IMR-90 (cell line): ENCODE measurements at regions not wholly inside any gene's neighbourhood (a gene's known extent, or its start where the extent isn't known, plus 50 kb on each side); places are given as distances from the start of the nearest gene placed in this dataset.

Source experiments
- ATAC-seq: fragments of 200-7000 bp; cut with Tn5 transposase; 2 replicates; pipeline ENCODE4 v1.9.1; 2020; ENCODE audit warnings: low read depth, mild to moderate bottlenecking, moderate library complexity
- BruUV-seq: library from RNA; stranded (reverse); fragments of 400-500 nt; replicated peaks from 2 replicates; lab custom pipeline; 2021; lab: Mats Ljungman, UMichigan
- CTCF ChIA-PET: fragments of 300-600 bp; formaldehyde crosslinking; extraction: SDS; loops from one replicate; lab custom pipeline; 2021; ENCODE audit warnings: antibody characterized with exemption; lab: Yijun Ruan, JAX
- POLR2A ChIA-PET: fragments of 300-600 bp; sonication (Branson Sonifier 250); formaldehyde crosslinking; loops from one replicate; lab custom pipeline; 2022; ENCODE audit warnings: antibody characterized with exemption; ENCODE audit not compliant: unreplicated experiment; lab: Charles Lee
- DNase-seq: peaks from one replicate; pipeline ENCODE4 v3.0.0; 2013
- H2AFZ ChIP-seq: replicated peaks from 2 replicates; pipeline ENCODE3; 2013; ENCODE audit warnings: low read length, mild to moderate bottlenecking; ENCODE audit not compliant: poor library complexity
- H2AK5ac ChIP-seq: 2 replicates; pipeline ENCODE4 v1.6.1; 2013; ENCODE audit warnings: low read depth, low read length, inconsistent platforms
- H2AK9ac ChIP-seq: replicated peaks from 2 replicates; pipeline ENCODE3; 2013; ENCODE audit warnings: mild to moderate bottlenecking, low read depth, low read length, moderate library complexity; ENCODE audit not compliant: poor library complexity
- H2BK120ac ChIP-seq: 2 replicates; pipeline ENCODE4 v1.6.1; 2013; ENCODE audit warnings: low read depth, low read length, inconsistent platforms
- H2BK15ac ChIP-seq: 3 replicates; pipeline ENCODE4 v1.6.1; 2013; ENCODE audit warnings: low read depth, low read length, inconsistent platforms
- H2BK20ac ChIP-seq: 2 replicates; pipeline ENCODE4 v1.6.1; 2013; ENCODE audit warnings: low read depth, mild to moderate bottlenecking, inconsistent platforms, low read length, moderate library complexity
- H2BK5ac ChIP-seq: 2 replicates; pipeline ENCODE4 v1.6.1; 2013; ENCODE audit warnings: mild to moderate bottlenecking, low read depth, low read length, inconsistent platforms; ENCODE audit not compliant: poor library complexity, severe bottlenecking
- H3K14ac ChIP-seq: replicated peaks from 2 replicates; pipeline ENCODE4 v1.6.1; 2013; ENCODE audit warnings: low read depth, low read length, inconsistent platforms
- H3K18ac ChIP-seq: 2 replicates; pipeline ENCODE4 v1.6.1; 2013; ENCODE audit warnings: low read depth, low read length, control low read depth
- H3K23ac ChIP-seq: 2 replicates; pipeline ENCODE4 v1.6.1; 2013; ENCODE audit warnings: low read depth, low read length, inconsistent platforms
- H3K27ac ChIP-seq: 2 replicates; pipeline ENCODE4 v1.5.1; 2013; ENCODE audit warnings: mild to moderate bottlenecking, control low read depth, low read length; ENCODE audit not compliant: insufficient read depth
- H3K27me3 ChIP-seq: 2 replicates; pipeline ENCODE4 v1.6.1; 2013; ENCODE audit warnings: low read length; ENCODE audit not compliant: control insufficient read depth, insufficient read depth
- H3K36me3 ChIP-seq: 2 replicates; pipeline ENCODE4 v1.6.1; 2013; ENCODE audit warnings: low read length, mixed read lengths; ENCODE audit not compliant: control insufficient read depth, insufficient read depth
- H3K4ac ChIP-seq: 2 replicates; pipeline ENCODE4 v1.6.1; 2013; ENCODE audit warnings: low read depth, low read length, inconsistent platforms
- H3K4me1 ChIP-seq: 2 replicates; pipeline ENCODE4 v1.6.1; 2013; ENCODE audit warnings: low read length, mixed read lengths; ENCODE audit not compliant: control insufficient read depth, insufficient read depth
- H3K4me2 ChIP-seq: 2 replicates; pipeline ENCODE4 v1.6.1; 2013; ENCODE audit warnings: low read depth, mild to moderate bottlenecking, control low read depth, low read length, moderate library complexity
- H3K4me3 ChIP-seq: 2 replicates; pipeline ENCODE4 v1.5.1; 2013; ENCODE audit warnings: low read depth, mild to moderate bottlenecking, control low read depth, low read length, moderate library complexity; ENCODE audit not compliant: insufficient read depth
- H3K56ac ChIP-seq: 2 replicates; pipeline ENCODE4 v1.6.1; 2013; ENCODE audit warnings: low read length, inconsistent platforms; ENCODE audit not compliant: insufficient read depth; ENCODE audit errors: extremely low read depth
- H3K79me1 ChIP-seq, 2 experiments: 2 replicates each; pipeline ENCODE4 v1.6.1; 2013; ENCODE audit warnings: low read length in 2 of 2, inconsistent platforms in 1 of 2, low read depth in 1 of 2
- H3K9ac ChIP-seq: 2 replicates; pipeline ENCODE4 v1.6.1; 2013; ENCODE audit warnings: low read depth, low read length, control low read depth
- H3K9me1 ChIP-seq: 2 replicates; pipeline ENCODE4 v1.6.1; 2013; ENCODE audit warnings: low read length, inconsistent platforms; ENCODE audit not compliant: insufficient read depth
- H3K9me3 ChIP-seq: 2 replicates; pipeline ENCODE4 v1.6.1; 2013; ENCODE audit warnings: low read length; ENCODE audit not compliant: control insufficient read depth, insufficient read depth
- H4K20me1 ChIP-seq: 2 replicates; pipeline ENCODE4 v1.6.1; 2013; ENCODE audit warnings: low read length, inconsistent platforms; ENCODE audit not compliant: insufficient read depth
- H4K5ac ChIP-seq: 2 replicates; pipeline ENCODE4 v1.6.1; 2013; ENCODE audit warnings: mild to moderate bottlenecking, low read depth, low read length, control low read depth
- H4K8ac ChIP-seq, 2 experiments: 2 replicates each; pipeline ENCODE4 v1.6.1; 2013; ENCODE audit warnings: low read depth in 2 of 2, low read length in 2 of 2, control low read depth in 1 of 2, inconsistent platforms in 1 of 2
- H4K91ac ChIP-seq: 2 replicates; pipeline ENCODE4 v1.6.1; 2013; ENCODE audit warnings: low read depth, low read length, inconsistent platforms; ENCODE audit not compliant: insufficient read depth
- BHLHE40 ChIP-seq: fragments of 150-350 bp; IDR thresholded peaks from 2 replicates; pipeline ENCODE4 v1.6.1; 2016; ENCODE audit warnings: mild to moderate bottlenecking, low read depth, low read length
- CEBPB ChIP-seq: IDR thresholded peaks from 2 replicates; pipeline ENCODE4 v1.6.1; 2012; ENCODE audit warnings: low read depth, low read length, improper control_type of control experiment
- CHD1 ChIP-seq: IDR thresholded peaks from 2 replicates; pipeline ENCODE4 v1.6.1; 2012; ENCODE audit warnings: low read depth, low read length, improper control_type of control experiment
- FOS ChIP-seq: fragments of 150-350 bp; IDR thresholded peaks from 2 replicates; pipeline ENCODE4 v1.6.1; 2016; ENCODE audit warnings: low read depth, low read length
- MAFK ChIP-seq: IDR thresholded peaks from 2 replicates; pipeline ENCODE4 v1.6.1; 2012; ENCODE audit warnings: low read depth, low read length, improper control_type of control experiment
- MAZ ChIP-seq: IDR thresholded peaks from 2 replicates; pipeline ENCODE4 v1.6.1; 2012; ENCODE audit warnings: low read depth, mild to moderate bottlenecking, low read length, improper control_type of control experiment, moderate library complexity, borderline replicate concordance
- MXI1 ChIP-seq: IDR thresholded peaks from 2 replicates; pipeline ENCODE4 v1.6.1; 2012; ENCODE audit warnings: low read depth, mild to moderate bottlenecking, low read length, moderate library complexity, borderline replicate concordance
- NFE2L2 ChIP-seq: fragments of 150-350 bp; IDR thresholded peaks from 2 replicates; pipeline ENCODE4 v1.6.1; 2016; ENCODE audit warnings: low read depth, mild to moderate bottlenecking, low read length
- POLR2A ChIP-seq: IDR thresholded peaks from 2 replicates; pipeline ENCODE4 v1.6.1; 2012; ENCODE audit warnings: mild to moderate bottlenecking, low read depth, low read length
- RAD21 ChIP-seq: IDR thresholded peaks from 2 replicates; pipeline ENCODE4 v1.6.1; 2012; ENCODE audit warnings: low read length, improper control_type of control experiment
- RCOR1 ChIP-seq: IDR thresholded peaks from 2 replicates; pipeline ENCODE4 v1.6.1; 2012; ENCODE audit warnings: mild to moderate bottlenecking, low read length, improper control_type of control experiment; ENCODE audit not compliant: insufficient replicate concordance
- RFX5 ChIP-seq: IDR thresholded peaks from 2 replicates; pipeline ENCODE4 v1.8.0; 2012; ENCODE audit warnings: low read depth, mild to moderate bottlenecking, low read length, moderate library complexity
- SMC3 ChIP-seq: fragments of 150-350 bp; IDR thresholded peaks from 2 replicates; pipeline ENCODE4 v1.6.1; 2016; ENCODE audit warnings: low read depth, mild to moderate bottlenecking, antibody characterized with exemption, low read length, moderate library complexity
- WGBS, 2 experiments: methylation state at CpG; one replicate each; pipeline versions ENCODE4 v1.1.5 to v1.1.7; 2013; ENCODE audit warnings: missing lambda C conversion rate in 2 of 2; ENCODE audit not compliant: insufficient read length in 1 of 2; ENCODE audit errors: extremely low coverage in 2 of 2; 5-methylcytosine and 5-hydroxymethylcytosine counted together
- dilution Hi-C: fragments of 300-500 bp; cut with HindIII; formaldehyde crosslinking; loops from one replicate; pipeline ENCODE4 v1.14.3; 2018; ENCODE audit warnings: low sequenced_read_pairs; ENCODE audit not compliant: unreplicated experiment
- in situ Hi-C: fragments of 300-500 bp; cut with MboI; formaldehyde crosslinking; loops from 3 replicates; pipeline ENCODE4 v1.14.3; 2019; ENCODE audit warnings: low sequenced_read_pairs, inconsistent platforms, mixed read lengths
- intact Hi-C: fragments of 100-400 bp; cut with micrococcal nuclease; formaldehyde crosslinking; loops from 2 replicates; pipeline ENCODE4 v1.10.0; 2022
- TF ChIP-seq, protein P1 (sequence below): conservative IDR thresholded peaks from 2 replicates; pipeline ENCODE4 v1.5.1; 2012; ENCODE audit warnings: mild to moderate bottlenecking, low read depth, low read length, improper control_type of control experiment
- TF ChIP-seq, protein P2 (sequence below): fragments of 150-350 bp; IDR thresholded peaks from 2 replicates; pipeline ENCODE4 v1.6.1; 2017; ENCODE audit warnings: mild to moderate bottlenecking, antibody characterized with exemption, low read length, low read depth
- TF ChIP-seq, protein P3 (sequence below): fragments of 150-350 bp; IDR thresholded peaks from 2 replicates; pipeline ENCODE4 v1.6.1; 2016; ENCODE audit warnings: low read depth, mild to moderate bottlenecking, low read length, moderate library complexity, borderline replicate concordance

DNA sequence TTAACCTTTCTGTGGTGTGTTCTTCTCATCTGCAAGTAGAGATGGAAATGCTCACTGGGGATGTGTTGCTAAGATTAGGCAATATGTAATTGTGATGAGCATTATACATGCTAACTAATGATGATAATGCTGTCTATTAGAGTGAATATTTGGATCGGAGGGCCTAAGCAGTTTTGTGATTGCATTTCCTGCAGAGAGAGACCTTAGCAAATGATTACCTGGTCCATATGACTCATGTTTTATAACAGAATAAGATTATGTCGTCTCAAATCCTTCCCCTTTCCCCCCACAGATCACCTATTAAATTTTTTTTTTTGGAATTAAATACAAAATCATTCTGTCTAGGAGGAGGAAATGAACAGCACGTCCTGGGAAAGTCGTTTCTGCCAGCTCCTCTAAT is 82.7 kb downstream of the IZUMO3 start:
- no peaks in the 10 kb centered on the region for H3K4me1 ChIP-seq
- ATAC-seq: no peak
- H2AK9ac ChIP-seq: no peak overlapping the region
- no peaks in the 10 kb centered on the region for H3K36me3 ChIP-seq
- H4K8ac ChIP-seq: no peak overlapping the region
- H3K79me1 ChIP-seq: no peaks in the 10 kb centered on the region
- dilution Hi-C loops (no loop called here), in situ Hi-C loops (no loop called here), intact Hi-C loops (no loop called here)
- H3K27ac ChIP-seq: no peak overlapping the region
- no peak overlapping the region for H2BK120ac ChIP-seq
- H3K4me3 ChIP-seq: no peak overlapping the region
- no TSS peak for BruUV-seq
- no peak overlapping the region for H3K56ac ChIP-seq
- no peak for DNase-seq
- no peak overlapping the region for H3K4ac ChIP-seq
- no peak for TF ChIP-seq RAD21
- TF ChIP-seq, protein P1, sequence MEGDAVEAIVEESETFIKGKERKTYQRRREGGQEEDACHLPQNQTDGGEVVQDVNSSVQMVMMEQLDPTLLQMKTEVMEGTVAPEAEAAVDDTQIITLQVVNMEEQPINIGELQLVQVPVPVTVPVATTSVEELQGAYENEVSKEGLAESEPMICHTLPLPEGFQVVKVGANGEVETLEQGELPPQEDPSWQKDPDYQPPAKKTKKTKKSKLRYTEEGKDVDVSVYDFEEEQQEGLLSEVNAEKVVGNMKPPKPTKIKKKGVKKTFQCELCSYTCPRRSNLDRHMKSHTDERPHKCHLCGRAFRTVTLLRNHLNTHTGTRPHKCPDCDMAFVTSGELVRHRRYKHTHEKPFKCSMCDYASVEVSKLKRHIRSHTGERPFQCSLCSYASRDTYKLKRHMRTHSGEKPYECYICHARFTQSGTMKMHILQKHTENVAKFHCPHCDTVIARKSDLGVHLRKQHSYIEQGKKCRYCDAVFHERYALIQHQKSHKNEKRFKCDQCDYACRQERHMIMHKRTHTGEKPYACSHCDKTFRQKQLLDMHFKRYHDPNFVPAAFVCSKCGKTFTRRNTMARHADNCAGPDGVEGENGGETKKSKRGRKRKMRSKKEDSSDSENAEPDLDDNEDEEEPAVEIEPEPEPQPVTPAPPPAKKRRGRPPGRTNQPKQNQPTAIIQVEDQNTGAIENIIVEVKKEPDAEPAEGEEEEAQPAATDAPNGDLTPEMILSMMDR: no peak
- TF ChIP-seq CHD1: no peak
- TF ChIP-seq, protein P2, sequence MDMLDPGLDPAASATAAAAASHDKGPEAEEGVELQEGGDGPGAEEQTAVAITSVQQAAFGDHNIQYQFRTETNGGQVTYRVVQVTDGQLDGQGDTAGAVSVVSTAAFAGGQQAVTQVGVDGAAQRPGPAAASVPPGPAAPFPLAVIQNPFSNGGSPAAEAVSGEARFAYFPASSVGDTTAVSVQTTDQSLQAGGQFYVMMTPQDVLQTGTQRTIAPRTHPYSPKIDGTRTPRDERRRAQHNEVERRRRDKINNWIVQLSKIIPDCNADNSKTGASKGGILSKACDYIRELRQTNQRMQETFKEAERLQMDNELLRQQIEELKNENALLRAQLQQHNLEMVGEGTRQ: no peak
- TF ChIP-seq RCOR1: no peak
- no peak for TF ChIP-seq SMC3
- TF ChIP-seq POLR2A: no peak
- TF ChIP-seq MXI1: no peak
- TF ChIP-seq MAZ: no peak
- no peak for TF ChIP-seq BHLHE40
- no peak for TF ChIP-seq RFX5
- TF ChIP-seq CEBPB: no peak
- TF ChIP-seq MAFK: no peak
- no peak for TF ChIP-seq NFE2L2
- TF ChIP-seq FOS: no peak
- TF ChIP-seq, protein P3, sequence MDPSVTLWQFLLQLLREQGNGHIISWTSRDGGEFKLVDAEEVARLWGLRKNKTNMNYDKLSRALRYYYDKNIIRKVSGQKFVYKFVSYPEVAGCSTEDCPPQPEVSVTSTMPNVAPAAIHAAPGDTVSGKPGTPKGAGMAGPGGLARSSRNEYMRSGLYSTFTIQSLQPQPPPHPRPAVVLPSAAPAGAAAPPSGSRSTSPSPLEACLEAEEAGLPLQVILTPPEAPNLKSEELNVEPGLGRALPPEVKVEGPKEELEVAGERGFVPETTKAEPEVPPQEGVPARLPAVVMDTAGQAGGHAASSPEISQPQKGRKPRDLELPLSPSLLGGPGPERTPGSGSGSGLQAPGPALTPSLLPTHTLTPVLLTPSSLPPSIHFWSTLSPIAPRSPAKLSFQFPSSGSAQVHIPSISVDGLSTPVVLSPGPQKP: no peak
- H3K9me3 ChIP-seq: peaks cover 2% of the 10 kb centered on the region; the same call in 1 of the 2 replicates
- CTCF ChIA-PET: no interaction called here
- H3K23ac ChIP-seq: no peak overlapping the region
- H3K9me1 ChIP-seq: no peaks in the 10 kb centered on the region
- H2AFZ ChIP-seq: no peak overlapping the region
- H2BK5ac ChIP-seq: no peak overlapping the region
- H3K18ac ChIP-seq: no peak overlapping the region
- POLR2A ChIA-PET: no interaction called here
- no peak overlapping the region for H2AK5ac ChIP-seq
- H2BK15ac ChIP-seq: no peak overlapping the region
- WGBS, 2 experiments: no CpG with 5 or more reads among the region's 4 CpGs
- no peaks in the 10 kb centered on the region for H4K20me1 ChIP-seq
- no peak overlapping the region for H3K4me2 ChIP-seq
- no peaks in the 10 kb centered on the region for H3K27me3 ChIP-seq
- H3K14ac ChIP-seq: no peak overlapping the region
- H4K91ac ChIP-seq: no peak overlapping the region
- no peak overlapping the region for H4K5ac ChIP-seq
- no peak overlapping the region for H2BK20ac ChIP-seq
- H3K9ac ChIP-seq: no peak overlapping the region
